ENCODE measurements at regions not wholly inside any gene's neighbourhood (a gene's known extent, or its start where the extent isn't known, plus 50 kb on each side); places are given as distances from the start of the nearest gene placed in this dataset.

DNA sequence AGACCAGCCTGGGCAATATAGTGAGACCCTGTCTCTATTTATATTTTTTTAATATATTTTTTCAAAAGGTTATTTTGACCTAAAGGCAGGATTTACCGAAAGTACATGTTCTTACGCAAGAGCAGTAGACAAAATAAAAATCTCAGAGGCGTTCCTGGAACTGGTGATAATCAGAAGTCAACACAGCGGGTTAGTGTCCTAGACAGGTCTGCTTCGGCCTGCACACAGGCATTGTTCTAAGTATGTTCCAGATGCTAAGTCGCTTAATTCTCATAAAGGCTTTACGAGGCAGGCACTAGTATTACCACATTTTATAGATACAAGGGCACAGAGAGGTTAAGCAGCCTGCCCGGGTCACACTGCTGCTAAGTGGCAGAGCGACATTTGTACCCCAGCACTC is 56.9 kb upstream of the SLC25A33 start:
- no peak for TF ChIP-seq CTCF (IDR thresholded peaks at IDR 0.05; ENCODE audit: partially characterized antibody, unreplicated experiment)
- H3K4me3 Mint-ChIP-seq (ENCODE audit: unreplicated experiment) = no peak overlapping the region
- H3K9me3 Mint-ChIP-seq (ENCODE audit: unreplicated experiment) = peaks cover 5% of the 10 kb centered on the region
- H3K36me3 Mint-ChIP-seq (ENCODE audit: unreplicated experiment) = peaks cover 4% of the 10 kb centered on the region
- no peak for DNase-seq
- H3K4me1 Mint-ChIP-seq (ENCODE audit: low read depth, unreplicated experiment) = peaks cover 14% of the 10 kb centered on the region
- H3K27me3 Mint-ChIP-seq (ENCODE audit: unreplicated experiment) = peaks cover 4% of the 10 kb centered on the region
- no peak overlapping the region for H3K27ac Mint-ChIP-seq (ENCODE audit: unreplicated experiment)

- peaks cover 4% of the 10 kb centered on the region for H3K27me3 Mint-ChIP-seq (ENCODE audit: unreplicated experiment)
- TF ChIP-seq CTCF (IDR thresholded peaks at IDR 0.05; ENCODE audit: partially characterized antibody, unreplicated experiment) = no peak
- H3K27ac Mint-ChIP-seq (ENCODE audit: unreplicated experiment) = no peak overlapping the region
- H3K36me3 Mint-ChIP-seq (ENCODE audit: unreplicated experiment) = peaks cover 4% of the 10 kb centered on the region
- no peak for DNase-seq
- H3K4me1 Mint-ChIP-seq (ENCODE audit: low read depth, unreplicated experiment) = peaks cover 14% of the 10 kb centered on the region
- H3K9me3 Mint-ChIP-seq (ENCODE audit: unreplicated experiment) = peaks cover 5% of the 10 kb centered on the region
- no peak overlapping the region for H3K4me3 Mint-ChIP-seq (ENCODE audit: unreplicated experiment)
These were observed 56.3 kb upstream of the SLC25A33 start for GRCh38 chr1:9482816-9483572.

GRCh38 chr1:9486466-9487140 is 52.7 kb upstream of the SLC25A33 start:
- Mint-ChIP-seq H3K9me3 (ENCODE audit: unreplicated experiment) (peaks cover 6% of the 10 kb centered on the region), H3K4me1 (ENCODE audit: low read depth, unreplicated experiment) (peaks cover 11% of the 10 kb centered on the region), H3K4me3 (ENCODE audit: unreplicated experiment) (peak overlapping the region; percentile 46), H3K27me3 (ENCODE audit: unreplicated experiment) (peaks cover 7% of the 10 kb centered on the region), H3K27ac (ENCODE audit: unreplicated experiment) (peak overlapping the region; percentile 21), H3K36me3 (ENCODE audit: unreplicated experiment) (no peaks in the 10 kb centered on the region)
- TF ChIP-seq CTCF (IDR thresholded peaks at IDR 0.05; ENCODE audit: partially characterized antibody, unreplicated experiment) = no peak
- DNase-seq = no peak
